LNCaP clone FGC (cell line): ENCODE measurements at regions not wholly inside any gene's neighbourhood (a gene's known extent, or its start where the extent isn't known, plus 50 kb on each side); places are given as distances from the start of the nearest gene placed in this dataset.

Experiments
- DNase-seq: peaks from one replicate; pipeline ENCODE4 v3.0.0-alpha.2; 2011; ENCODE audit warnings: low read depth
- H3K4me3 ChIP-seq: 2 replicates; pipeline ENCODE4 v1.5.1; 2011; ENCODE audit warnings: mild to moderate bottlenecking, low read depth, low read length, control low read depth
- TF ChIP-seq, protein P1 (sequence below): IDR thresholded peaks from 2 replicates; pipeline ENCODE4 v1.5.1; 2012; ENCODE audit warnings: mild to moderate bottlenecking; ENCODE audit not compliant: control insufficient read depth, insufficient read depth; ENCODE audit errors: extremely low read depth

DNA sequence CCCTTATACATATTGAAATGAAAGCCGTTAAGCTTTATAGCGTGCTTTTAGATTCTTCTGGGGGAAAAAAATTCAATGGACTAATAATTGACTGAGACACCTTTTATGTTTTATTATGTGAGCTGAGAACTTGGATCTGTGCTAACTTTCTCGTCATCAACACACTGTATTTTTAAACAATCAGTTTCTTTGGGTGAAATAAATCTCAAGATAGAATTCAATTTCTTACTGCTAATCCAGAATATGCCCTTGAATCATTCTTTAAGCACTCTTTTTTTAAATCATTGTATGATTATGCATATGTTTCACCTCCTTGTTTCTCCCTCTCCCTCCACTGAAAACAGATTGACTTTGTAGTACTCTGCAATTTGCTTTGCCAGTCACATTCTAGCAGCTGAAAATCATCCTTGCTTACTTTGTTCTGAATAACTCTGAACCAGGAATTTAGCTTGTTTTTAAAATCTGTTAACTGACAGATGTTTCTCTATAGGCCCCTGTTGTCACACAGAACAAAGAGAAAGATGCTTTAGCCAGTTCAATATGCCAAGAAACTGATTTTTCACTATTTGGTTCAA is 81.5 kb downstream of the SLIT2 start:
- DNase-seq = no peak
- TF ChIP-seq, protein P1, sequence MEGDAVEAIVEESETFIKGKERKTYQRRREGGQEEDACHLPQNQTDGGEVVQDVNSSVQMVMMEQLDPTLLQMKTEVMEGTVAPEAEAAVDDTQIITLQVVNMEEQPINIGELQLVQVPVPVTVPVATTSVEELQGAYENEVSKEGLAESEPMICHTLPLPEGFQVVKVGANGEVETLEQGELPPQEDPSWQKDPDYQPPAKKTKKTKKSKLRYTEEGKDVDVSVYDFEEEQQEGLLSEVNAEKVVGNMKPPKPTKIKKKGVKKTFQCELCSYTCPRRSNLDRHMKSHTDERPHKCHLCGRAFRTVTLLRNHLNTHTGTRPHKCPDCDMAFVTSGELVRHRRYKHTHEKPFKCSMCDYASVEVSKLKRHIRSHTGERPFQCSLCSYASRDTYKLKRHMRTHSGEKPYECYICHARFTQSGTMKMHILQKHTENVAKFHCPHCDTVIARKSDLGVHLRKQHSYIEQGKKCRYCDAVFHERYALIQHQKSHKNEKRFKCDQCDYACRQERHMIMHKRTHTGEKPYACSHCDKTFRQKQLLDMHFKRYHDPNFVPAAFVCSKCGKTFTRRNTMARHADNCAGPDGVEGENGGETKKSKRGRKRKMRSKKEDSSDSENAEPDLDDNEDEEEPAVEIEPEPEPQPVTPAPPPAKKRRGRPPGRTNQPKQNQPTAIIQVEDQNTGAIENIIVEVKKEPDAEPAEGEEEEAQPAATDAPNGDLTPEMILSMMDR = no peak
- no peak overlapping the region for H3K4me3 ChIP-seq

DNA sequence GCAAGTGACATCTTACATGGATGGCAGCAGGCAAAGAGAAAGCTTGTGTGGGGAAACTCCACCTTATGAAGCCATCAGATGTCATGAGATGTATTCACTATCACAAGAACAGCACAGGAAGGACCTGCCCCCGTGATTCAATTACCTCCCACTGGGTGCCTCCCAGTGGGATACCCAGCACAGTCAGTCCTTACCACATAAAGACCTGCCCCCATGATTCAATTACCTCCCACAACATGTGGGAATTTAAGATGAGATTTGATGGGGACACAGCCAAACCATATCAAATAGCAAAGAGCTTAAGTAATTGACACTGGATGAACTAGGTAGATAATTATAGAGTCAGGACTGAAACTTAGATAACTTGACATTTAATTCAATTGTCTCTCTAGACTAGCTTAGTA is 85.6 kb downstream of the SLIT2 start:
- TF ChIP-seq, protein P1 = no peak
- no peak overlapping the region for H3K4me3 ChIP-seq
- DNase-seq = no peak

DNA sequence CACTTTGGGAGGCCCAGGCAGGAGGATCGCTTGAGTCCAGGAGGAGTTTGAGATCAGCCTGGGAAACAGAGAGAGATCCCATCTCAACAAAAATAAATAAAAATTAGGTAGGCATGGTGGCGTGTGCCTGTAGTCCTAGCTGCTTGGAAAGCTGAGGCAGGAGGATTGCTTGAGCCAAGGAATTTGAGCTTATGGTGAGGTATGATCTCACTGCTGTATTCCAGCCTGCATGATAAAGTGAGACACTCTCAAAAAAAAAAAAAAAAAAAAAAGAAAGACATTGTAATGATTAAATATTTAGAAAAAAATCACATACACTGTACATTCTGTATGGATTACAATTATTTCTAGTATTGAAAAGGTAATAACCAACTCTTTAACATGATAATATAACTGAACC is 87.1 kb downstream of the SLIT2 start:
- TF ChIP-seq, protein P1 = no peak
- H3K4me3 ChIP-seq = no peak overlapping the region
- DNase-seq = no peak

DNA sequence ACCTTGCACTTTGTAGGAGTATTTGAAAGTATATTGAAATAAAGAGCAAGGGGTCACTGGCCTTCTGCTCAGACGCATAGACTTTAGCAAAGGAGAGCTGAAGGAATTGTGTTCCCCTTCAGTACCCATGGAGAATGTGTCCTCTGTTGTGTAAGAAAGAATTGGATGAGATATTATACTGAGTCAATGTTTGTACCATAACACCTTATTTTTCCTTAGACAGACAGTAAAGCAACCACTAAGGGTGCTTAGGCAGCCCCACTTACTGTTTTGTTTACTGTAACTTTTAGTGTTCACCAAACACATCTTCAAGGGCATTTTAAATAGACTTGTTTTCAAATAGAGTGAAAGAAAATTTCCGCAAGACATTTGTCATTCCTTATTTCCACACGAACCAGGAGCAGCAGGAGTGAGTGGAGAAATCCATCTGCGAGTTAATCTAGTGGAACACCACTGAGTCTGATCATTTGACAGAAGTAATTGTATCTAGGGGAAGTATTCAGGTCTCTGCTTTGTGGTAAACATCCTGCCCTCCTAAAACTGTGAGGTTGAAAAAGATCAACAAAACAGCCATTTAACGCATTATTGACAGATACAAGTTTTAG is 89.5 kb downstream of the SLIT2 start:
- H3K4me3 ChIP-seq = no peak overlapping the region
- DNase-seq = no peak
- TF ChIP-seq, protein P1 = no peak

DNA sequence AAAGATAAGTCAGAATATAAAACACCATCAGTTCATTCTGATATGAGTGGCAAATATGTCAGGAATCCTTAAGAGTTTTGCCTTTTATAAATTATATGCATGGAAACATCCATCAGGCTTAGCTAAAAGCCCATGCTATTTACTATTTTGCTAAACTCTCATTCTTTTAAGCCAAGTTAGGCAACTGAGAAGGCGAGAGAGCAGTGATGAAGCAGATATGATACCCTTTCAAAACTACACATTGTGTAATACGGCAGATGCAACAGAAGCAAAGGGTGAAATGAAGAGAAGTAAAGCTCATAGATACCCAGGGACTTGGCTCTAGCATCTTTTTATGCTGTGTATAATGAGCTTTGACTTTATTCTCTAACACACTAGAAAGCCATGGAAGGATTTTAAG is 95.8 kb downstream of the SLIT2 start:
- no peak overlapping the region for H3K4me3 ChIP-seq
- TF ChIP-seq, protein P1 = no peak

DNA sequence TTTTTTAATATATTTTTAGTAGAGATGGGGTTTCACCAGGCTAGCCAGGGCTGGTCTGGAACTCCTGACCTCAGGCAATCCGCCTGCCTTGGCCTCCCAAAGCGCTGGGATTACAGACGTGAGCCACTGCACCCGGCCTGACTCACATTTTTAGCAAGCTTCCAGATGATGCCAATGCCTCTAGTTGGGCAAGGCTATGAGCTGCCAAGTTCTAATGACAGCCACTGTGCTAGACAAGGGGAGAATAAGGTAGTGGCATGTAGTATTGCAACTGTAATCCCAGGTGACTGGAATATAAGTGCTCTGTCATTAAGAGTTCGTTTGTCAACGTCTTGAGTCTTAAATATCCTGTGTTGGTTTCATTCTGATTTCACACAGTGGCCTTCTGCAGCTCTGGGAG is 96.7 kb downstream of the SLIT2 start:
- TF ChIP-seq, protein P1 = no peak
- H3K4me3 ChIP-seq = no peak overlapping the region
- no peak for DNase-seq

More for the DNA sequence above, 95.8 kb downstream of the SLIT2 start:
- DNase-seq = no peak
